LNCAP (cell line): ENCODE measurements at regions not wholly inside any gene's neighbourhood (a gene's known extent, or its start where the extent isn't known, plus 50 kb on each side); places are given as distances from the start of the nearest gene placed in this dataset.

Source experiments
- TF ChIP-seq, protein P1 (sequence below): fragments of 450-650 bp; IDR thresholded peaks from 2 replicates; pipeline ENCODE4 v1.5.1; 2017; ENCODE audit warnings: mild to moderate bottlenecking

DNA sequence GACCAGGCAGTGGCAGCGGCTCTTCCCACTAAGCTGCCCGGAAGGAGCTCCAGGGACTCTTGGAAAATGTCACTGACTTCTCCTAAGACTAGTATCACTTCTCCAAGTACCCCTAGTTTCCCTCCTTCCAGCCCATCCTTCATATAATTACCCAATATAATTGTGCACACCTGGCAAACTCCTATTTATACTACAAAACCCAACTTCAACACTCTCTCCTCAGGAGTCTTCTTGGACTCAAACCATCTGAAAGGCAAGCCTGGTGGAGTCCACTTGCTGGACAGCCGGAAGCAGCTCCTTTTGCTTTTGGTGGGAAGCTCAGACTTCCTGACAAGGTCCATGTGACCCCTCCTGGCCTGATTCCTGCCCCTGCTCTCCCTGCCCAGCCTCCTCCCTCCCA is 955.9 kb downstream of the TBC1D22A start:
- TF ChIP-seq, protein P1, sequence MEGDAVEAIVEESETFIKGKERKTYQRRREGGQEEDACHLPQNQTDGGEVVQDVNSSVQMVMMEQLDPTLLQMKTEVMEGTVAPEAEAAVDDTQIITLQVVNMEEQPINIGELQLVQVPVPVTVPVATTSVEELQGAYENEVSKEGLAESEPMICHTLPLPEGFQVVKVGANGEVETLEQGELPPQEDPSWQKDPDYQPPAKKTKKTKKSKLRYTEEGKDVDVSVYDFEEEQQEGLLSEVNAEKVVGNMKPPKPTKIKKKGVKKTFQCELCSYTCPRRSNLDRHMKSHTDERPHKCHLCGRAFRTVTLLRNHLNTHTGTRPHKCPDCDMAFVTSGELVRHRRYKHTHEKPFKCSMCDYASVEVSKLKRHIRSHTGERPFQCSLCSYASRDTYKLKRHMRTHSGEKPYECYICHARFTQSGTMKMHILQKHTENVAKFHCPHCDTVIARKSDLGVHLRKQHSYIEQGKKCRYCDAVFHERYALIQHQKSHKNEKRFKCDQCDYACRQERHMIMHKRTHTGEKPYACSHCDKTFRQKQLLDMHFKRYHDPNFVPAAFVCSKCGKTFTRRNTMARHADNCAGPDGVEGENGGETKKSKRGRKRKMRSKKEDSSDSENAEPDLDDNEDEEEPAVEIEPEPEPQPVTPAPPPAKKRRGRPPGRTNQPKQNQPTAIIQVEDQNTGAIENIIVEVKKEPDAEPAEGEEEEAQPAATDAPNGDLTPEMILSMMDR = no peak

DNA sequence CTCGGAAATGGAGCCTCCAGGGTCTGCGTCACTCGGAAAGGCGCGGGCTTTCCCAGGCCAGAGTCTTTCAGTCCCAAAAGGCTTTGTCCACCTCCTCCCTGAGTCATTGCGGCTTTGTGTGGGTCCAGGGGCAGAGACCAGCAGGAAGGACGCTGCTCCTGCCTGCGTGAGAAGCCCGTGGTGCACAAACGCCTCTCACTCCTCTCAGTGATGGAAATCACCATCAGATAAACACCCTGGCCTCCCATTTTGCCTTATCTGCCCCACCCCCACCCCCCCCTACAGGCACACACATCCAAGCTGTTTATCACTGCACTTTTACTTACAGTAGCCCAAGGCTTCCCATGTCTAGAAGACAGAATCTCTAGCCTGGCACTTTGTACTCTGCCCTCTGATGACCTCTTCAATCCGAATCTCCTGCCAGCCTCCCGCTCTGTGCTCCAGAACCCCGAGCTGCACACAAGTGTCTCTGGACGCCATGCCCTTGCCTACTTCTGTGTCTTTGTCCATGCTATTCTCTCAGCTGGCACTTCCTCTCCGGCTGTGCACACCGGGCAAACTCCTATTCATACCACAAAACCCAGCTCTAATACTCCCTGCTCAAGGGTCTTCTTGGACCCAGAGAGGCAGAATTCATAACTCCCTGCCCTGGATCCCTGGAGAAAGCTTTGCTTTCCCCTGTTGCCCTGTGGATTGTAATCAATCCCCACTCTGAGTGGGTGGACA is 954.6 kb downstream of the TBC1D22A start:
- TF ChIP-seq, protein P1 = no peak

DNA sequence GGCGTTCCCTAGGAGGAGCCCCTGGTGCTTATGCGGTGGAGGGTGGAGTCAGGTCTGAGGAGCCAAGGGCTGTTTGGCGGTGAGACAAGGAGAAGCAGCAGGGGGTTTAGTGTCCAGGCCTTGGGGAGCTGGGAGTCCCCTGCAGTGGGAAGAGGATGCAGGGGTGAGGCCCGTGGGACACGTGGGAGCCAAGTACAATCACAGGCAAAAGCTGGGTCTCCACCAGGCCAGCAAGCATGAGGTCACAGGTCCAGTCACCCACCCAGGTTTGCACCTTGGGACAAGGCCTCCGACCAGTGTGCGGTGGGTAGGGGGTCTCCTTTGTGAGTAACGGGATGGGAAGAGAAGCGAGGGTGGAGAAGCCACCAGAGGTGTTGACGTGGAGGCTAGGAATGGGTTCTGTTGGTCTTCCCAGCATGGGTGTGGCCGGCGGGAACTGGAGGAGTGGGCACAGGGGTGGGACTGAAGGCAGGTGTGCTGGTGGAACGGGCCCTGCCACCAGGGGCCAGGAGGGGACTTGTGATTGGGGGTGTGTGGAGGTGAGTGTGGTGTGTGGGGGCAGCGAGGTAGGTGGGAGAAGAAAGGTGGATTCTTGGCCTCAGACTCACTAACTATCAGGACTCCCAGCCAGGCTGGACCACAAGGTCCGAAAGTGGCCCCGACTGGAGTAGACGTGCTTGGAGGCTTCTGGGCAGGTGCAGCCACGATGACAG is 953.6 kb downstream of the TBC1D22A start:
- TF ChIP-seq, protein P1 = no peak

DNA sequence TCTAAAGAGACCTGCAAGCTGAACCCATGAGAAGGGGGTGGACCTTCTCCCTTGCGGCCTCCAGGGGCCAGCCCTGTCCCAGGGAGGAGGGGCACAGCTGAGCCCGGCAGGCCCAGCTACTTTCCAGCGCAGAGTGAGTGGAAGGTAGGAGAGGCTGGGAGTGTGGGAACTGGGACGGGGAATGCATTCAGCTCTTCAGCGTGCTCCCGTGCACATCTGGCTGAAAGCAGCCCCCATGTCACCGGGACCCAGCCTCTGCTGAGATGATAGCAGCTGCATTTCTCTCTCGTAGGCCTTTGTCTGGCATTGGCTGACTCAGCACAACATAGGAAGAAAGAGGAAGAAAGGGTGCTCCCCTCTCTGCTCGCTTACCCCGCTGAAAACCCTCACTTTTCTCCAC is 951.5 kb downstream of the TBC1D22A start:
- TF ChIP-seq, protein P1 = no peak

DNA sequence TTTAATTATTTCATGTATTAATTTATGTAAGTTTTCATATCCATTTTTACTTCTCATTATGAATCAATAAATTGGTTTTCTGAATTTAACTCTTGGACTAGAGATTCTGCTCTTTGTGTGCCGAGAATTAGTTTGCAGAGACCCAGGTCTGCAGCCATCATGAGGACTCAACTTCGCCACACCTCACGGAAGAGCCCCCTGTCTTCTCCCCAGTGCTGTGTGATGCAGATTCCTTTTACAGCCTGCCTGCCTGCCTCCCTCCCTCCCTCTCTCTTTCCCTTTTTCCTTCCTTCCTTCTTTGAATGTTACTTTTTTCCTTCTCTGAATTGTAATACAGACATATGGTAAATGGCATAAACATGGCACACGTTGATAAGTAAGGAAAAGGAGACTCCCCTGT is 947.7 kb downstream of the TBC1D22A start:
- TF ChIP-seq, protein P1 = no peak

DNA sequence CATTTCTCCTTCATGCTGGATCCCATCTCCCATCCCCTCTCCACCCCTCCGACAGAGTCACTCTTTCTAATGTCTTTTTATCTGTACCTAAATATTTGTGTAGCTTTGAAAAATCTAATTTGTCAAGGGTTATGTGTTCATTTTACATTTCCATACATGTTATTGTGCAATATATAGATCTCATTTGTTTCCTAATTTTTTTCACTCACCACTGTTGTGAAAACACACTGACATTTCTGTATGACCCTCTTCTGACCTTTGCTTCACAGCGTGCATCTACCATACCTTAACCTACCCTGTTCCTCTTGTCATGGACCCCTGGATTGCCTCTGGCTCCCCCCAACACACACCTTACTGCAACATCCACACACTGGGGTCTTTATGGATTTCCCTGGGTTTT is 942.9 kb downstream of the TBC1D22A start:
- TF ChIP-seq, protein P1 = no peak

DNA sequence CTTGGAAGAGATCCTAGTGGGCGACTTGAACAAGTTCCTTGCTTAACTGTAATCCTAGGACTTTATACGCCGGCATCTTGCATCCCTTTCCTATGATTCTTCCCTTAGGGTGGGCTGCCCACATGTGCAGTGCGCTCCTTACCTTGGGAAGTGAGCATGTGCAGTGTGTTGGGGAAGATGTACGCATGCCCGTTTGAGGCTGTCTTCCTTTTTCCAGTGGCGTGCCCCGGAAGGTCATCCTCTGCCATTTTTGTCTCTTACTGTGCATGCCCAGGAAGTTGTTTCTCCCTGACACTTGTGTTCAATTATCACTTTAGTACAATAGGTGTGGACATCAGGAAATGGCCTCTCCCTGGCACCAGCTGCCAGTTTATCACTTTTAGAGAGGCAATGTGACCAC is 936.5 kb downstream of the TBC1D22A start:
- TF ChIP-seq, protein P1 = no peak
